RWPE1 (cell line): ENCODE measurements at regions not wholly inside any gene's neighbourhood (a gene's known extent, or its start where the extent isn't known, plus 50 kb on each side); places are given as distances from the start of the nearest gene placed in this dataset.

Experiments
- CTCF ChIA-PET: fragments of 350-600 bp; sonication (Branson Sonifier 250); formaldehyde crosslinking; extraction: SDS; loops from one replicate; lab custom pipeline; 2021; lab: Yijun Ruan, JAX
- POLR2A ChIA-PET: fragments of 400-600 bp; formaldehyde crosslinking; extraction: SDS; loops from one replicate; lab custom pipeline; 2020; ENCODE audit warnings: antibody characterized with exemption; ENCODE audit not compliant: low non-redundant PET; lab: Yijun Ruan, JAX
- DNase-seq: peaks from one replicate; pipeline ENCODE4 v3.0.0; 2012; ENCODE audit warnings: low spot score
- H3K27ac ChIP-seq: fragments of 450-650 bp; 2 replicates; pipeline ENCODE4 v1.5.1; 2017
- TF ChIP-seq, protein P1 (sequence below): fragments of 450-650 bp; conservative IDR thresholded peaks from 2 replicates; pipeline ENCODE4 v1.5.1; 2017; ENCODE audit warnings: low read depth, mild to moderate bottlenecking

DNA sequence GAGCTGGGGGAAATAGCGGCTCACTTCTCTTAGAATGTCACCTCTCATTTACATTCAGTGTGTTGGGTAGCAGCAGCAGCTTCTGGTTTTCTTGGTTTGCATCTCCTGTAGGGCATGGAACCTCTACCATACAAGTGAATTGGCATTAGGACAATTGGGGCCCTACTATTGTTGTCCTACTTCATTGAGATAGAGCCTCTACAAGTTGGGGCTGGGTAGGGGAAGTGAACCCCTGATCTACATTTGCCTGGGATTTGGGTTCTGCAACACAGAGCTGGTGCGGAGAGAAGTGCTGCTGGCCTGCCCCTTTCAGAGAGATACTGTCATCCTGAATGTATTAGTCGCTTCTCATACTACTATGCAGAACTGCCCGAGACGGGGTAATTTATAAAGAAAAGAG, 391.6 kb upstream of the HS6ST1 start:
- ChIA-PET POLR2A (no interaction called here), CTCF (no interaction called here)
- TF ChIP-seq, protein P1, sequence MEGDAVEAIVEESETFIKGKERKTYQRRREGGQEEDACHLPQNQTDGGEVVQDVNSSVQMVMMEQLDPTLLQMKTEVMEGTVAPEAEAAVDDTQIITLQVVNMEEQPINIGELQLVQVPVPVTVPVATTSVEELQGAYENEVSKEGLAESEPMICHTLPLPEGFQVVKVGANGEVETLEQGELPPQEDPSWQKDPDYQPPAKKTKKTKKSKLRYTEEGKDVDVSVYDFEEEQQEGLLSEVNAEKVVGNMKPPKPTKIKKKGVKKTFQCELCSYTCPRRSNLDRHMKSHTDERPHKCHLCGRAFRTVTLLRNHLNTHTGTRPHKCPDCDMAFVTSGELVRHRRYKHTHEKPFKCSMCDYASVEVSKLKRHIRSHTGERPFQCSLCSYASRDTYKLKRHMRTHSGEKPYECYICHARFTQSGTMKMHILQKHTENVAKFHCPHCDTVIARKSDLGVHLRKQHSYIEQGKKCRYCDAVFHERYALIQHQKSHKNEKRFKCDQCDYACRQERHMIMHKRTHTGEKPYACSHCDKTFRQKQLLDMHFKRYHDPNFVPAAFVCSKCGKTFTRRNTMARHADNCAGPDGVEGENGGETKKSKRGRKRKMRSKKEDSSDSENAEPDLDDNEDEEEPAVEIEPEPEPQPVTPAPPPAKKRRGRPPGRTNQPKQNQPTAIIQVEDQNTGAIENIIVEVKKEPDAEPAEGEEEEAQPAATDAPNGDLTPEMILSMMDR, result no peak
- no peak overlapping the region for H3K27ac ChIP-seq
- DNase-seq, result no peak

DNA sequence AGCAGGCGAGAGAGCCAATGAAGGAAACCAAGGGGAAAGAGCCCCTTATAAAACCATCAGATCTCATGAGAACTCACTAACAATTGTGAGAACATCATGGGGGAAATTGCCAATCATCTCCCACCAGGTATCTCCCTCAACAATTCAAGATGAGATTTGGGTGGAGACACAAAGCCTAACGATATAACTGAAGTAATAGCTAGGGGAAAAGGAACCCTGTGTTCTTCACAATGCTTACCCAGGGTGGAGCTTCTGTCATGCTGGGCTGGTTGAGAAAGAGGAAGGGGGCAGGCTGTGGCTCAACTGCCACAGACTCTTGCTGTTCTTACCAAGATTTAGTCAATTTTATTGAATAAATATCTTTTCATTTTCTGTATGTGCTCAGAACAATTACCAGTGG, 392.1 kb upstream of the HS6ST1 start:
- CTCF ChIA-PET, result no interaction called here
- POLR2A ChIA-PET, result no interaction called here

DNA sequence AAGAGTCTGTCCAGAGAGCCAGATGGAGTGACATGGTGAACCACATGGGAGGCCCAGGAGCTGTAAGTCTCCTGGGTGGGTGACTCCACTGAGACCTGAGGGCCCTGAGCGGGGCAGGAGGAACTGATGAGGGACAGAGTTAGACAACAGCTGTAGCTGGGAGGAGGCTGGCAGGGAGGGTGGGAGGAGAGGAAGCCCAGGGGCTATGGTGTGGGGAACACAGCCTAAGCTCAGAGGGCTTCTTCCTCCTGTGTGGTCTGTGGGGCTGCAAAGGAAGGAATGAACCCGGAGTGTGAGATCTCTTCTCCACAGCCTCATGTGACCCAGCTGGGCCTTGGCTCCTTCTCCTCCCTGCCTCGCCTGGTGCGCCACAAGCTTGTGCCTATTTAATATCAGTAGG, 395.6 kb upstream of the HS6ST1 start:
- POLR2A ChIA-PET, result no interaction called here
- H3K27ac ChIP-seq, result no peak overlapping the region
- TF ChIP-seq, protein P1, result no peak
- CTCF ChIA-PET, result no interaction called here
- no peak for DNase-seq

More for the DNA sequence above, 392.1 kb upstream of the HS6ST1 start:
- H3K27ac ChIP-seq, result no peak overlapping the region
- TF ChIP-seq, protein P1, result no peak
- no peak for DNase-seq

DNA sequence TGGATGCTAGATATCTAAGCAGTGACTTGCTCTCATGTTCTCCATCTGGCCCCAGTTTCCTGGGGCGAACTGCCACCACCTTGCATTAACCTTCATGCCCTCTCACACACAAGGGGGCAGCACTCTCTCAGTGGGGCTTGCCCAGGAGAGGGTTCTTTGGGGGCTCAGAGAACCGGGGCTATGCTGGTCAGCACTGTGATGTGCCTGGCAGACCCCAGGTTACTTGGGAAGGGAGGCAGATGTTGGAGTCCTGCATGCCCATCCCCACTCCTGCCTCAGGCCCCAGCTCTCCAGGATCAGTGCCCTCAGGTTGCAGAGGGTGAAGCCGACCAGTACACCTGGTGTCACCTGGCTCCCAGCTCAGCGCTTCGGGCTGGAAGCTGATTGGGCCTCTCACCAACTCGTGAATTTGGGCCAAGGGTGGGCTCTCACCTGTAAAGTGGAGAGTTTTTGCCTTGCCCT, 396.2 kb upstream of the HS6ST1 start:
- CTCF ChIA-PET, result no interaction called here
- TF ChIP-seq, protein P1, result no peak
- DNase-seq, result no peak
- H3K27ac ChIP-seq, result no peak overlapping the region
- POLR2A ChIA-PET, result no interaction called here

DNA sequence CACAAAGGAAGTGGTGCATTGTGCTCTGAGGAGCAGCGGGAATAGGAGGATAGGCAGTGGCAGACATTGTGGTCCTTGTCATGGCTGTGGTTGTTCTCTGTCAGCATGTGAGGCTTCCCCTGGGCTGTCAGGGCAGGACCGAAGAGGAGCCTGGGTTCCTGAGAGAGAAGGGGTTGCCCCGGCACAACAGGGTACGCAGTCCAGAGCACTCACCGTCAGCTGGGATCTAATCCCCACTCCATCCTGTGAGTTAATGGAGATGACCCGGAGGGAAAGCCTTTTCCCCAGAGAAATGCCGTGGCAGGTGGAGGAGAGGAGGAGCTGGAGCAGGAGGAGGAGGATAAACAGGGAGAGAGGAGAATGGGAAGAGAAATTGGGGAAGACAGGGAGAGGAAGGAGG, 396.7 kb upstream of the HS6ST1 start:
- ChIA-PET POLR2A (no interaction called here), CTCF (interaction anchor here (0.6 kb wide), 1 partner anchor 70 kb away, joined by 3 read pairs; no protein-coding TSS in a partner anchor)
- no peak for DNase-seq
- no peak overlapping the region for H3K27ac ChIP-seq
- TF ChIP-seq, protein P1, result no peak

DNA sequence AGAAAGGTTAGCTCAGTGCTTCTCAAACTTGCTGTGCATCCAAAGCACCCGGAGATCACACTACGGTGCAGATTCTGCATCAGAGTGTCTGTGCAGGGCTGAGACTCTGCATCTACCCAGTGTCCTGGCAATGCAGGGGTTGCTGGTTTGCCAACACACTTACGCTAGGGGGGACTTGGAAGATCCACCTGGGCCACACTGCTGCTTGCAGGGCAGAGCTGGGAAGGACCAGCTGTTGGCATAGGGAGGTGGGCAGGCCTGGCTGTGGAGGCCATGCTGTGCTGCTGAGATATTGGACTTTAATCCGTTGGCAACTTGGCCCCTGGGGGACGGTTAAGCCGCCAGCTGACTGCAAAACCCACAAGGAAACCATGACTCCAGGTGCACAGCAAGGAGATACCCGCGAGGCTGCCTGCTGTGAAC, 397.6 kb upstream of the HS6ST1 start:
- TF ChIP-seq, protein P1, result no peak
- no peak for DNase-seq
- H3K27ac ChIP-seq, result no peak overlapping the region
- ChIA-PET POLR2A (no interaction called here), CTCF (interaction anchor here (0.6 kb wide), 1 partner anchor 20 kb away, joined by 3 read pairs; no protein-coding TSS in a partner anchor)
